OCI-LY1 (cell line): ENCODE measurements at regions not wholly inside any gene's neighbourhood (a gene's known extent, or its start where the extent isn't known, plus 50 kb on each side); places are given as distances from the start of the nearest gene placed in this dataset.

Experiments used
- H2AFZ ChIP-seq: fragments of 200-600 bp; sonication (generic), shearing (Covaris generic); 2 replicates; pipeline ENCODE4 v1.6.0; 2014; ENCODE audit warnings: antibody characterized with exemption, mild to moderate bottlenecking, low read length
- H3F3A ChIP-seq: fragments of 200-600 bp; sonication (generic), shearing (Covaris generic); 2 replicates; pipeline ENCODE4 v1.6.0; 2014; ENCODE audit warnings: mild to moderate bottlenecking, antibody characterized with exemption, low read length, moderate library complexity; ENCODE audit not compliant: insufficient read depth
- H3K27ac ChIP-seq: fragments of 200-600 bp; sonication (generic); 2 replicates; pipeline ENCODE4 v1.5.1; 2014; ENCODE audit warnings: low read length, mixed run types, mild to moderate bottlenecking, low read depth; ENCODE audit not compliant: poor library complexity, severe bottlenecking
- H3K27me3 ChIP-seq: fragments of 200-600 bp; sonication (generic); 2 replicates; pipeline ENCODE4 v1.6.0; 2014; ENCODE audit warnings: antibody characterized with exemption, mild to moderate bottlenecking, low read length, moderate library complexity; ENCODE audit not compliant: insufficient read depth
- H3K36me3 ChIP-seq: fragments of 200-600 bp; sonication (generic); 2 replicates; pipeline ENCODE4 v1.6.1; 2014; ENCODE audit warnings: mild to moderate bottlenecking, antibody characterized with exemption, low read length, moderate library complexity, mixed read lengths; ENCODE audit not compliant: insufficient read depth
- H3K4me1 ChIP-seq: fragments of 200-600 bp; sonication (generic); 2 replicates; pipeline ENCODE4 v1.5.1; 2014; ENCODE audit warnings: mild to moderate bottlenecking, low read length, moderate library complexity; ENCODE audit not compliant: insufficient read depth, severe bottlenecking
- H3K4me2 ChIP-seq: fragments of 200-600 bp; sonication (generic), shearing (Covaris generic); 2 replicates; pipeline ENCODE4 v1.6.1; 2014; ENCODE audit warnings: low read length
- H3K4me3 ChIP-seq: fragments of 200-600 bp; sonication (generic); 2 replicates; pipeline ENCODE4 v1.5.1; 2014; ENCODE audit warnings: low read length, low read depth, mild to moderate bottlenecking, mixed read lengths; ENCODE audit not compliant: poor library complexity, severe bottlenecking
- H3K79me2 ChIP-seq: fragments of 200-600 bp; shearing (Covaris generic); 2 replicates; pipeline ENCODE4 v1.6.1; 2016; ENCODE audit warnings: mixed run types, low read length, mixed read lengths; ENCODE audit not compliant: insufficient read depth
- H3K9ac ChIP-seq: fragments of 200-600 bp; sonication (generic), shearing (Covaris generic); 2 replicates; pipeline ENCODE4 v1.6.1; 2014; ENCODE audit warnings: mild to moderate bottlenecking, low read length, mixed read lengths
- H3K9me2 ChIP-seq: fragments of 200-600 bp; sonication (generic), shearing (Covaris generic); 2 replicates; pipeline ENCODE4 v1.6.1; 2014; ENCODE audit warnings: low read depth, mild to moderate bottlenecking, low read length, mixed read lengths
- H3K9me3 ChIP-seq: fragments of 200-600 bp; shearing (Covaris generic); 2 replicates; pipeline ENCODE4 v1.6.1; 2014; ENCODE audit warnings: low read length, mixed read lengths
- H4K20me1 ChIP-seq: fragments of 200-600 bp; sonication (generic), shearing (Covaris generic); 2 replicates; pipeline ENCODE4 v1.6.0; 2016; ENCODE audit warnings: mild to moderate bottlenecking, low read length; ENCODE audit not compliant: insufficient read depth
- EZH2 ChIP-seq: fragments of 200-600 bp; sonication (generic), shearing (Covaris generic); IDR thresholded peaks from 2 replicates; pipeline ENCODE4 v1.8.0; 2017; ENCODE audit warnings: borderline replicate concordance, mixed run types, mild to moderate bottlenecking, antibody characterized with exemption, low read length, moderate library complexity, mixed read lengths
- TF ChIP-seq, protein P1 (sequence below): fragments of 200-600 bp; sonication (generic), shearing (Covaris generic); IDR thresholded peaks from 2 replicates; pipeline ENCODE4 v1.5.1; 2017; ENCODE audit warnings: mild to moderate bottlenecking, antibody characterized with exemption, low read length, moderate library complexity, mixed read lengths

DNA sequence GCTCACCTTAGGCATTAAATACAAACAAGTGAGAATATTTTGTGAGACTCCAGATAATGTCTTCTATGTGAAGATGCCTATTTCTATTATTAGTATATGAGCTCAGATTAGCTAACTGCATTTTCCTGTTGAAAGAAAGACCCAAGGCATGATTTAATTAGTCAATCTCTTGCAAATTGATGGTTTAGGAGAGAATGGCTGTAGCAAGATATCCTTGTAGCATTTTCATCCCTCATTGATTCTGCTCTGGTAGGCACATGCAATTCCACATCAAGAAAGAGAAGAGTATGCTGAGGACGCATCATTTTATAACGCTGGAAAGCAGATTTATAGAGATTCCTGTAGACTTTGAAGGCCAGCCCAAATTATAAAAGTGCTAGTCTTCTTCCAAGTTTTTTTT lies 332.0 kb downstream of the SOX11 start:
- Histone ChIP-seq H3K27me3 (no peaks in the 10 kb centered on the region), H3K9me3 (peaks cover 4% of the 10 kb centered on the region; the same call in 1 of the 2 replicates), H3K9me2 (no peaks in the 10 kb centered on the region), H2AFZ (no peak overlapping the region), H3K4me3 (no peak overlapping the region), H3K4me2 (no peak overlapping the region), H3K79me2 (no peaks in the 10 kb centered on the region), H3K4me1 (no peaks in the 10 kb centered on the region), H3K9ac (no peak overlapping the region), H3K27ac (no peak overlapping the region), H3F3A (no peaks in the 10 kb centered on the region), H4K20me1 (no peaks in the 10 kb centered on the region), H3K36me3 (no peaks in the 10 kb centered on the region; the same call in 1 of the 2 replicates)
- TF ChIP-seq, protein P1, sequence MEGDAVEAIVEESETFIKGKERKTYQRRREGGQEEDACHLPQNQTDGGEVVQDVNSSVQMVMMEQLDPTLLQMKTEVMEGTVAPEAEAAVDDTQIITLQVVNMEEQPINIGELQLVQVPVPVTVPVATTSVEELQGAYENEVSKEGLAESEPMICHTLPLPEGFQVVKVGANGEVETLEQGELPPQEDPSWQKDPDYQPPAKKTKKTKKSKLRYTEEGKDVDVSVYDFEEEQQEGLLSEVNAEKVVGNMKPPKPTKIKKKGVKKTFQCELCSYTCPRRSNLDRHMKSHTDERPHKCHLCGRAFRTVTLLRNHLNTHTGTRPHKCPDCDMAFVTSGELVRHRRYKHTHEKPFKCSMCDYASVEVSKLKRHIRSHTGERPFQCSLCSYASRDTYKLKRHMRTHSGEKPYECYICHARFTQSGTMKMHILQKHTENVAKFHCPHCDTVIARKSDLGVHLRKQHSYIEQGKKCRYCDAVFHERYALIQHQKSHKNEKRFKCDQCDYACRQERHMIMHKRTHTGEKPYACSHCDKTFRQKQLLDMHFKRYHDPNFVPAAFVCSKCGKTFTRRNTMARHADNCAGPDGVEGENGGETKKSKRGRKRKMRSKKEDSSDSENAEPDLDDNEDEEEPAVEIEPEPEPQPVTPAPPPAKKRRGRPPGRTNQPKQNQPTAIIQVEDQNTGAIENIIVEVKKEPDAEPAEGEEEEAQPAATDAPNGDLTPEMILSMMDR: no peak
- TF ChIP-seq EZH2: no peak

DNA sequence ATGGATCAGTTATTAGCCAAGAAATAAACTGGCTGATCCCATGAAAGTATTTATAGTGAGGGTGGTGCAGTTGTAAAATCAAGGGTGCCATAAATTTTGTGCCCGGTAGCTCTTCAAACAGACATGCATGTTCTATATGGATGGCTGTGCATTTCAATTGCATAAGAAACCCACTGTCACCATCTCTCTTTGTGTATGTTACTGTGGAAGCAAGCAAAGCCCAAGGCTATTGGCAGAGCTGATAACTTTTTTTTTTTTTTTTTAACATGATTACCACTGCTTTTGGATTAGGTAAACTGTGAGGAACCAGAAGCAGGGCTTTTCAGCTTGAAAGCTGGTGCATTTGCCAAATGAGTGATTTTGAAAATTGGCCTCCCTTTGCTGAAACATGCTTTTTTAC lies 332.6 kb downstream of the SOX11 start:
- no peak overlapping the region for H3K27ac ChIP-seq
- H3K9ac ChIP-seq: no peak overlapping the region
- peaks cover 4% of the 10 kb centered on the region; the same call in 1 of the 2 replicates for H3K9me3 ChIP-seq
- H3K9me2 ChIP-seq: no peaks in the 10 kb centered on the region
- H3K36me3 ChIP-seq: no peaks in the 10 kb centered on the region; the same call in 1 of the 2 replicates
- H4K20me1 ChIP-seq: no peaks in the 10 kb centered on the region
- H3F3A ChIP-seq: no peaks in the 10 kb centered on the region
- no peak overlapping the region for H2AFZ ChIP-seq
- no peaks in the 10 kb centered on the region for H3K27me3 ChIP-seq
- no peak for TF ChIP-seq EZH2
- TF ChIP-seq, protein P1: no peak
- H3K4me1 ChIP-seq: peaks cover 2% of the 10 kb centered on the region
- no peaks in the 10 kb centered on the region for H3K79me2 ChIP-seq
- H3K4me3 ChIP-seq: no peak overlapping the region
- H3K4me2 ChIP-seq: no peak overlapping the region

DNA sequence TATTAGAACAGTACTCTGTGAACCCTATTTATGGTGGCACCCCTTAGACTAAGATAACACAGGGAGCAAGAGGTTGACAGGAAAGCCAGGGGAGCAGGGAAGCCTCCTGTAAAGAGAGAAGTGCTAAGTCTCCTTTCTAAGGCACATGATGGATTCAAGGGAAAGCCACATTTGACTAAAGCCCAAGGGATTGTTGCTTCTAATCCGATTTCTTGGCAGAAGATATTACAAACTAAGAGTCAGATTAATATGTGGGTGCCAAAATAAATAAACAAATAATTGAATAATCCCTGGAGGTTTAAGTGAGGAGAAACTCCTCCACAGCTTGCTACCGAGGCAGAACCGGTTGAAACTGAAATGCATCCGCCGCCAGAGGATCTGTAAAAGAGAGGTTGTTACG lies 333.2 kb downstream of the SOX11 start:
- Histone ChIP-seq H3K4me3 (no peak overlapping the region), H3K27ac (no peak overlapping the region), H3K79me2 (no peaks in the 10 kb centered on the region), H3K4me1 (peaks cover 8% of the 10 kb centered on the region), H4K20me1 (no peaks in the 10 kb centered on the region), H3K27me3 (no peaks in the 10 kb centered on the region), H3K9ac (no peak overlapping the region), H3K36me3 (no peaks in the 10 kb centered on the region), H3F3A (no peaks in the 10 kb centered on the region), H3K4me2 (no peak overlapping the region), H3K9me3 (peaks cover 4% of the 10 kb centered on the region; the same call in 1 of the 2 replicates), H3K9me2 (no peaks in the 10 kb centered on the region), H2AFZ (no peak overlapping the region)
- TF ChIP-seq, protein P1: no peak
- no peak for TF ChIP-seq EZH2
